ENCODE measurements at regions not wholly inside any gene's neighbourhood (a gene's known extent, or its start where the extent isn't known, plus 50 kb on each side); places are given as distances from the start of the nearest gene placed in this dataset.

GRCh38 chrX:25646156-25646555, 492.0 kb upstream of the MAGEB18 start:
- TF ChIP-seq CTCF (conservative IDR thresholded peaks at IDR 0.05; ENCODE audit: low read depth, low read length), result no peak
- TF ChIP-seq POLR2A (IDR thresholded peaks at IDR 0.05; ENCODE audit: low read depth, low read length), result no peak
- TF ChIP-seq SMC3 (IDR thresholded peaks at IDR 0.05; ENCODE audit: low read depth, low read length), result no peak
- no peak for TF ChIP-seq USF2 (IDR thresholded peaks at IDR 0.05; ENCODE audit: low read depth, low read length)
- no peak for TF ChIP-seq CEBPB (IDR thresholded peaks at IDR 0.05; ENCODE audit: low read depth, low read length)
- no peak for TF ChIP-seq ELK1 (IDR thresholded peaks at IDR 0.05; ENCODE audit: borderline replicate concordance, low read depth, low read length)
- no peak for TF ChIP-seq RFX5 (IDR thresholded peaks at IDR 0.05; ENCODE audit: low read depth, low read length)

Measured in IMR-90 (cell line).